GM18861 (cell line): ENCODE measurements at regions not wholly inside any gene's neighbourhood (a gene's known extent, or its start where the extent isn't known, plus 50 kb on each side); places are given as distances from the start of the nearest gene placed in this dataset.

Experiments
- ATAC-seq: cut with Tn5 transposase; IDR thresholded peaks from one replicate; pipeline ENCODE4 v1.9.1; 2021; ENCODE audit not compliant: unreplicated experiment

GRCh38 chr9:82679472-82679871, 383.5 kb downstream of the RASEF start:
- no peak for ATAC-seq

- ATAC-seq = no peak
These were observed 382.6 kb downstream of the RASEF start for GRCh38 chr9:82680179-82680935.

- ATAC-seq = no peak
These were observed 381.1 kb downstream of the RASEF start for GRCh38 chr9:82681809-82682208.

- ATAC-seq = no peak
These were observed 380.5 kb downstream of the RASEF start for GRCh38 chr9:82682431-82682830.

GRCh38 chr9:82695704-82696103, 367.2 kb downstream of the RASEF start:
- no peak for ATAC-seq

- ATAC-seq = no peak
These were observed 356.2 kb downstream of the RASEF start for GRCh38 chr9:82706786-82707185.

- no peak for ATAC-seq
These were observed 346.1 kb downstream of the RASEF start for GRCh38 chr9:82716821-82717220.

- ATAC-seq = no peak
These were observed 342.4 kb downstream of the RASEF start for GRCh38 chr9:82720515-82720914.

GRCh38 chr9:82721593-82721992, 341.3 kb downstream of the RASEF start:
- no peak for ATAC-seq

- no peak for ATAC-seq
These were observed 340.9 kb downstream of the RASEF start for GRCh38 chr9:82722051-82722450.

GRCh38 chr9:82722561-82722960, 340.4 kb downstream of the RASEF start:
- ATAC-seq = no peak

GRCh38 chr9:82726424-82727276, 336.3 kb downstream of the RASEF start:
- ATAC-seq = no peak

- no peak for ATAC-seq
These were observed 333.8 kb downstream of the RASEF start for GRCh38 chr9:82729141-82729540.

- no peak for ATAC-seq
These were observed 332.9 kb downstream of the RASEF start for GRCh38 chr9:82729991-82730589.

GRCh38 chr9:82732928-82733327, 330.0 kb downstream of the RASEF start:
- no peak for ATAC-seq

- ATAC-seq = no peak
These were observed 326.8 kb downstream of the RASEF start for GRCh38 chr9:82736126-82736525.

GRCh38 chr9:82736701-82737100, 326.2 kb downstream of the RASEF start:
- ATAC-seq = no peak

GRCh38 chr9:82745919-82746318, 317.0 kb downstream of the RASEF start:
- no peak for ATAC-seq

GRCh38 chr9:82750411-82750913, 312.5 kb downstream of the RASEF start:
- ATAC-seq = no peak

GRCh38 chr9:82757924-82758323, 305.0 kb downstream of the RASEF start:
- no peak for ATAC-seq

GRCh38 chr9:82761027-82761426, 301.9 kb downstream of the RASEF start:
- no peak for ATAC-seq

- no peak for ATAC-seq
These were observed 301.0 kb downstream of the RASEF start for GRCh38 chr9:82761956-82762355.
